WI38 (cell line): ENCODE measurements at regions not wholly inside any gene's neighbourhood (a gene's known extent, or its start where the extent isn't known, plus 50 kb on each side); places are given as distances from the start of the nearest gene placed in this dataset.
"Not testable (repeated sequence)": the region's sequence is repeated elsewhere in the genome, so short reads cannot be mapped to it uniquely, and the experiment has no call there.

ENCODE experiments used
- H3K4me3 ChIP-seq: 2 replicates; pipeline ENCODE4 v1.5.1; 2011; ENCODE audit warnings: low read depth, mild to moderate bottlenecking, control low read depth, low read length
- CTCF ChIP-seq: IDR thresholded peaks from 2 replicates; pipeline ENCODE4 v1.5.1; 2012; ENCODE audit warnings: low read depth, mild to moderate bottlenecking, control low read depth, low read length

GRCh38 chr6:130724089-130724488 is 103.1 kb upstream of the SMLR1 start:
- H3K4me3 ChIP-seq = no peak overlapping the region
- TF ChIP-seq CTCF = no peak

- TF ChIP-seq CTCF = no peak
- no peak overlapping the region for H3K4me3 ChIP-seq
Measured at GRCh38 chr6:130725551-130725950, 101.7 kb upstream of the SMLR1 start.

- not testable (repeated sequence) for H3K4me3 ChIP-seq
Measured at GRCh38 chr6:130728064-130728463, 99.1 kb upstream of the SMLR1 start.

- no peak for TF ChIP-seq CTCF
Measured at GRCh38 chr6:130730600-130730999, 96.6 kb upstream of the SMLR1 start.

GRCh38 chr6:130734161-130734560 is 93.0 kb upstream of the SMLR1 start:
- no peak overlapping the region for H3K4me3 ChIP-seq
- TF ChIP-seq CTCF = no peak

More at GRCh38 chr6:130730600-130730999, 96.6 kb upstream of the SMLR1 start:
- no peak overlapping the region for H3K4me3 ChIP-seq

GRCh38 chr6:130740308-130740707 is 86.9 kb upstream of the SMLR1 start:
- H3K4me3 ChIP-seq = no peak overlapping the region
- TF ChIP-seq CTCF = no peak

- no peak overlapping the region for H3K4me3 ChIP-seq
- TF ChIP-seq CTCF = no peak
Measured at GRCh38 chr6:130742131-130742681, 85.0 kb upstream of the SMLR1 start.

GRCh38 chr6:130743175-130743574 is 84.0 kb upstream of the SMLR1 start:
- no peak for TF ChIP-seq CTCF
- H3K4me3 ChIP-seq = no peak overlapping the region
